HG03280 (cell line): ENCODE measurements at regions not wholly inside any gene's neighbourhood (a gene's known extent, or its start where the extent isn't known, plus 50 kb on each side); places are given as distances from the start of the nearest gene placed in this dataset.

ENCODE experiments used
- ATAC-seq: cut with Tn5 transposase; IDR thresholded peaks from one replicate; pipeline ENCODE4 v1.9.1; 2021; ENCODE audit warnings: mild to moderate bottlenecking, moderate library complexity; ENCODE audit not compliant: unreplicated experiment

DNA sequence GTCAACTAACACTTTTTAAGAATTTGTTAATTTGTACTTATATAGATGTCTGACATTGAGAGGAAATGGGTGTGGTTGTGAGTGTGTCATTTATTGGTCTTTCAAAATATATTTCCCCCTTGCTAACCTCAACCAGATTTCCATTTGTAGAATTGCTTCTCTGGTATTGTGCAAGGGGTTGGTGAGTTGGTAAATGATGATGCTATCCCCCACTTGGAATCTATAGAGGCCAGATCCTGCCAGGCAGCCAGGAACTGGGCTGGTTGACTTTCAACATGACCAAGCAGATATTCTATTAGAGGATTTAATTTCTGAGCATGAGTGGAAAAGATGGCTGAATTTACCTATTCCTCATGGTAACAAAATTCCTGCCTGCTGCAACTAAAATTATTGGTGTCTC lies 306.6 kb upstream of the KIF2A start:
- no peak for ATAC-seq

DNA sequence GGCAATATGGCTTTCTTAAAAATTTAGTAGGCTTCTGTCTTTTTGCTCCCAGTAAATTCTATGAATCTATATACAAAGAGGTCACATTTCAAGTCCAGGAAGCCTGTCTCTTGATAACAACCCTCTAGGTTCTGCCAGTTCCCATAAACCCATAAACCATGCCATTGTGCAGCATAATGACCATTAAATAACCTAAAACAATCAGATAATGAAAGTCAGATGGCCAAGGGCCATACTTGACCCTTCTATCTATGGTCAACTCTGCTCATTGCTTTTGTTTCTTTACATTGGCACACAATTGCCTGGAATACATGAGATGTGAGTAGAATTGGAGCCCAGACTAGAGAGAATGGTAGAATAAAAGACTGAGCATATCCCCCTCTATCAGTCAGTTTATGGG lies 305.4 kb upstream of the KIF2A start:
- no peak for ATAC-seq

- no peak for ATAC-seq
These were observed 304.4 kb upstream of the KIF2A start for GRCh38 chr5:62001640-62002039.

DNA sequence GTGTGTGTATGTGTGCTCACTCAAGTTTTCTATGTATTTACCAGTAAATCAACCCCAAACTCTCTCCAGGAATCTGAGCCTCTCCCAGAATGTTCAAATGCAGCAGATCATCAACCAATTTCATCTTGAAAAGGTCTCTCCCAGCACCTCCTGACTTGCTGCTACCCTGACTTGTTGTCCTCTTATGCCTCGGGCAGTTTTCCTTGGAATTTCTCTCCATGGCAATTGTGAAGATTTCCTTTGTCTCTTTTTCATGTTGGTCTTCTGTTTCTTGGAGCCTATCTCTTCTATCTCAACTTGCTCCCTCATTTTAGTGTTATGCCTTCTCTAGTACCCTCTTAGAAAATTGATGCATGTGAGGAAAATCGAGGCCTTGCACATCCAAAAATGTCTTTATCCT lies 303.6 kb upstream of the KIF2A start:
- ATAC-seq: no peak

- ATAC-seq: no peak
These were observed 300.5 kb upstream of the KIF2A start for GRCh38 chr5:62005551-62005950.

- ATAC-seq: no peak
These were observed 298.5 kb upstream of the KIF2A start for GRCh38 chr5:62007457-62007856.

GRCh38 chr5:62011089-62011664 lies 294.8 kb upstream of the KIF2A start:
- no peak for ATAC-seq

GRCh38 chr5:62017092-62017491 lies 288.9 kb upstream of the KIF2A start:
- ATAC-seq: no peak

- ATAC-seq: no peak
These were observed 276.7 kb upstream of the KIF2A start for GRCh38 chr5:62029303-62029702.

DNA sequence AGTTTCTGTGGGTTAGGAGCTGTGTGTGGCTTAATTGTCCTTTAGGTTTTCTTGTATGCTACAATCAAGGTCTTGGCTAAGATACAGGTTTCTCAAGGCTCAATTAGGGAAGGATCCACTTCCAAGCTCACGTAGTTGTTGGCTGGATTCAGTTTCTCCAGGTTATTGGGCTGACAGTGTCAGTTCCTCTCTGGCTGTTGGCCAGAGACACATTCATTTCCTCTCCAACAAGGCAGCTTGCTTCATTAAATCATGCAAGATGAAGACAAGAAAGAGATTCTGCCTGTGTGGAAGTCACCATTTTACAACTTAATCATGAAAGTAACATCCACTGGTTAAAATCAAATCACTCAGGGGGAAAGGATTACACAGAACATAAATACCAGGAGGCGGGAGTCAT lies 275.7 kb upstream of the KIF2A start:
- no peak for ATAC-seq

DNA sequence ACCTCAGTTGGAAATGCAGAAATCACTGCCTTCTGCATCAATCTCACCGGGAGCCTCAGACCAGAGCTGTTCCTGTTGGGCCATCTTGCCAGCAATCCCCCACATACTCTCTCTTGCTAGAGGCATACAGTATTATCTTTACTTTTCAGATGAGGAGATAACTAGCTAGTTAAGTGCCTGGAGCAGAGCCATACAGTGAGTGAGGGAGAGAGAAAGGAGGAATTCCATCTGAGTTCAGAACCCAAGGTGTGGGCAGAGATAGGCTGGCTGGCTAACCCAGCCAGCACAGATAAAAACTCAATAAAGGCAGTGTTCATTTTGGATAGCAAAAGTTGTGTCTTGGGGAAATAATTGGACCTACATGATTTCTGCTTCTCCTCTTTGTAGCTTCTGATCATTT lies 268.0 kb upstream of the KIF2A start:
- no peak for ATAC-seq

DNA sequence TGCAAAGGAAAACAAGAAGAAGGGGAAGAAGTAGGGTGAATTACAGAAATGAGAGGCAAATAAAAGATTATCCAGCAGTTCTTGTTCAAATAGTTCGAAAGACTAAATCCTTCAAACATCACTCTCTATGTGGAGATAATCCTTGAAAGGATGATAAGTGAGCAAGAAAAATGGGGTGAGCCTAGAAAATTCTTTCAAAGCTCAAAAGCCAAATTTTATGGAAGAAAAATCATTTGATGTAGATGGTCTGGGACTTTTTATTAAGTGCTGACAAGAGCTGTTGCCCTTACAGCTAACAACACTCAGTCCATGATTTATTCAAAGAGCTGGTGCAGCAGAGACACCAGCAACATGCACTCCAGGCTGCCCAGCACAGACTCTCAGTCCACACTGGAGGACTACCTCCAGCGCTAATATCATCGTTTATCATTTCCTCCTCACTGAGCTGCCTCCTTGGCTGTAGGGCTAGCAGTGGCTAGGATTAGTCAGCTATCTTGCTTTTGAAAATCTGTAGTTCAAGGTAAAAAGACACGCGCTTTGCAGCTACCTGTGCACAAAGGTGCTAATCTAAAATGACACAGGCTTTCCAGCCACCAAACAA lies 264.8 kb upstream of the KIF2A start:
- no peak for ATAC-seq

- ATAC-seq: no peak
These were observed 264.0 kb upstream of the KIF2A start for GRCh38 chr5:62042007-62042406.

- ATAC-seq: no peak
These were observed 262.4 kb upstream of the KIF2A start for GRCh38 chr5:62043289-62044280.

- no peak for ATAC-seq
These were observed 261.0 kb upstream of the KIF2A start for GRCh38 chr5:62044989-62045388.

GRCh38 chr5:62046191-62046590 lies 259.8 kb upstream of the KIF2A start:
- no peak for ATAC-seq

GRCh38 chr5:62051747-62052146 lies 254.3 kb upstream of the KIF2A start:
- no peak for ATAC-seq

GRCh38 chr5:62059960-62060359 lies 246.0 kb upstream of the KIF2A start:
- ATAC-seq: no peak

DNA sequence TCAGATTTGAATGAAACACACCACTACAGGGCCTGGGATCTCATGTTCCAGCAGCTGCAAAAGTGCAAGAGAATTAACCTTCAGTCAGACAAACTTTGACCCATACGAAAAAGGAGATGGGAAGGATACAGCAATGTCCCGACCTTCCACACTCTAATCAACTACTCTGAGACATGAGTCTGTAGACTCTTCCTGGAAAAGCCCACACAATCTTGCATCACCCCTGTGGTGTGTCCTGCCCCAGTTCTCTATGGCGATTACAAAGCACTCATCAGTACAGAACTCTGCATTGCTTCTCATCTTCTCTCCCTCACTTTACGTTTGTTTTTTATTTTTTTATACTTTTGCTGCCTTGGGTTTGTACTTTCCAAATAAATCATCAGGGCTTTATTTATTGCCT lies 241.0 kb upstream of the KIF2A start:
- ATAC-seq: no peak

GRCh38 chr5:62066761-62067277 lies 239.2 kb upstream of the KIF2A start:
- no peak for ATAC-seq

DNA sequence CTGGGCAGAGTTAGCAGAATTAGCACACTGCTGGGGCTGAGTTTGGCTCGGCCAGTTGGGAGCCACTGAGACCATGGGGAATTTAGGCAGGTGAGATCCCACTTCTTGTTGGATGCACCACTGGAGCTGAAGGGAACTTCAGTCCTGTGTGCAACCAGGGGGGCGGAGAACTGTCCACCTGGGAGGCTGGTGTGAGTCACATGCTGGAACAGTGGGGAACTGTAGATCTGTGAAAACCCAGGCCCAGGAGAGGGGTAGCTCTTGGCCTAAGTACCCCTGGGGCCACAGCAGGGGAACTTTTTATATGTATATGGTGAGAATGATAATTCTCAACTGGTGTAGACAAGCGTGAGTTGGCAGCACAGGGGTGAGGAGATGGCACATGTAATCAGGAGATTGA lies 237.5 kb upstream of the KIF2A start:
- ATAC-seq: no peak

DNA sequence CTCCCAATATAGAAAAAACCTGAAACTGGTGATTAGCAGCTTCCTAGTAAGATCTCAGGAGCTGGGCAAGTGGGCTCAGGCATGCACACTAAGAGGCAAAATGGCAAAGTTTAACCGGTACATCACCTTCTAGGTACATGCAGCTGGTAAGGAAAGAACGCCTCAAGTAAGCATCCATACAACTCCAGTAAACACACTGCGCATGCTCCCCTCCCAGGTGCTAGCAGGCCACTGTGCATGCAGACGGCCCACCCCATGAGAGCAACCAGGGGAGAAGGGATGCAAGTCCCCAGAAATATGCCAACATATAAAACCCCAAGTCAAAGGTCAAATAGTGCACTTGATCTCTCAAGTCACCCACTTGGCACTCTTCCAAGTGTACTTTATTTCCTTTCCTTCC lies 228.6 kb upstream of the KIF2A start:
- no peak for ATAC-seq
